HT-29 (cell line): ENCODE measurements at regions not wholly inside any gene's neighbourhood (a gene's known extent, or its start where the extent isn't known, plus 50 kb on each side); places are given as distances from the start of the nearest gene placed in this dataset.

Experiments
- DNase-seq: peaks from one replicate; pipeline ENCODE4 v3.0.0-alpha.2; 2015; ENCODE audit warnings: low spot score

GRCh38 chr7:38070718-38071117 is 107.3 kb upstream of the STARD3NL start:
- DNase-seq: peak; percentile 4

DNA sequence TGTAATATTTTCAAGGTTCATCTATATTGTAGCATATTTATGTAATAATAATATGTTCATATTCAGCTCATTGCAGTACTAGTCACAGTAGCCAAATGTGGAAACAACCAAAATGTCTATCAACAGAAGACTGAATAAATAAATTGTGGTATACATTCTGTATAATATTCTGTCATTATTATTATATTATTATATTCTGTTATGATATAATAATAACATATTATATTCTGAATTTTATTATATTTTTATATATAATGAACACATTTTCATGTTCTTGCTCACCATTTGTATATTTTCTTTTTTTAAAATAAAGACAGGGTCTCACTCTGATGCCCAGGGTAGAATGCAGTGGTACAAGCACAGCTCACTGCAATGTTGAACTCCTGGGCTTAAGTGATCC is 91.2 kb upstream of the STARD3NL start:
- no peak for DNase-seq

DNA sequence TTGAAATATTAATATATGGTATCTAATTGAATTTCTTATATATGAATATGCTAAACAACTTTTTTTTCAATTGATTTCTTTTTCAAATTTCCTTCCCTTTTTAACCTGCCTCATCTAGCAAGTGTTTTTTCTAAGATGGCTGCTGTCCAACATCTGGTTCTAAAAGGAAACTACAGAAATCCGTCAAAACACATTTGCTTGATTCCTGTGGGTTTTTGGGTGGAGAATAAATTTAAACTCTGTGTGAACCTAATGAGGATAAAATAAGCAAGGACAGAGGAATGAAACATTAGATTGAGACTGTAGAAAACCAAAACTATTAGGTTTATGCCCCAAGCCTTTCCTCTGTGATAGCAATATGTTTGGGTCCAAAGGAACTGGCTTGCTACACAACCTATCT is 75.5 kb upstream of the STARD3NL start:
- no peak for DNase-seq

- peak; percentile 52 for DNase-seq
These were observed 72.1 kb upstream of the STARD3NL start for GRCh38 chr7:38105874-38106483.

- peak; percentile 92 for DNase-seq
These were observed 70.6 kb upstream of the STARD3NL start for GRCh38 chr7:38107486-38107893.

DNA sequence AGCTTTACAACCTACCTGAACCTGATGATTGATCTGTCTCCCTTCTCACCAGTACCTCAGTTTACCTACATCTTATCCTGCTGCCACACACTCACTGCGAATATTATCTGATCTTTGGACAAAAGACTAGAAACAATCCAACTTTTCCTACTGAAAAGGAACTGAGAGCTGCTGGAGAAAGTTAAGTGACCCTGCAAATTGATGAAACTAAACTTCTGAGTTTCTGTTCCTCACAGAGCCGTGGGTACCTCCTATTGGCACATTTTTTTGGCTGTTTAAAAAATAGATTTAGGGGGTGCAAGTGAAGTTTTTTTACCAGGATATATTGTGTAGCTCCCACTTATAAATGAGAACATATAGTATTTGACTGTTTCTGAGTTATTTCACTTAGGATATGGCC is 66.0 kb upstream of the STARD3NL start:
- DNase-seq: no peak

DNA sequence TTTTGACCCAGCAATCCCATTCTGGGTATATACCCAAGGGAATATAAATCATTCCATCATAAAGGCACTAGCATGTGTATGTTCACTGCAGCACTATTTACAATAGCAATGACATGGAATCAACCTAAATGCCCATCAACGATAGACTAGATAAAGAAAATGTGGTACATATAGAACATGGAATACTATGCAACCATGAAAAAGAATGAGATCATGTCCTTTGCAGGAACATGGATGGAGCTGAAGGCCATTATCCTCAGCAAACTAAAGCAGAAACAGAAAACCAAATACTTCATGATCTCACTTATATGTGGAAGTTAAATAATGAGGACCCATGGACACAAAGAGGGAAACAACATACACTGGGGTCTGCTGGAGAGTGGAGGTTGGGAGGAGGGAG is 58.0 kb upstream of the STARD3NL start:
- DNase-seq: no peak

DNA sequence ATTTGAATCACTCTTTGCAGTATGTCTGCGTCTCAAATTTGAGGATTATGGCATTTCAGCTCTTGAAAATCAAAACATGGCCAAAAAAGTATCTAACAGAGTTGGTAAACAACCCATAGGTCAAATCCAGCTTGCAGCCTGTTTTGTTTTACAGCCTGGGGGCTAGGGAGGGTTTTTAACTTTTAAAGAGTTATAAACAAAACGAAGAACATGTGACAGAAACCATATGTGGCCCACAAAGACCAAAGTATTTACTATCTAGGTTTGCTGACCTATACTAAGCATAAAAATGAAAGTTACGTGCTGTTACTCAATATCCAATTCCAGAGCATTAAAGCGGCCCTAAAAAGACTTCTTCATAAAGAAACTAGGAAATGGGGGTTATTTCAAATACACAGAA is 55.5 kb upstream of the STARD3NL start:
- no peak for DNase-seq

DNA sequence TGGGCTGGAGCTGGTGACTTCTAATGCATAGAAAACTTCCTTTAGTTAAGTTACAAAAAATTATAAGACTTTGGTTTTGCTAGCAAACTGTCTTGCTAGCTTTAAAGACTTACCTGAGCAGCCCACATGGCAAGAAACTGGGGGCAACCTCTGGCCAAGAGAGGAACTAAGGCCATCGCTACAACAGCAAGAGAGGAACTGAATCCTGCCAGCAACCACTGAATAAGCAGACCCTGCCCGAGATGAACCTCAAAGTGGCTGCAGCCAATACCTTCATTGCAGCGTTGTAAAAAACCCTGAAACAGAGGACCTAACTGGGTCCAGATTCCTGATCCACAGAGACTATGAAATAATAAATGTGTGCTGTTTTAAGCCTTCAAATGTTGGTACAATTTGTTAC is 54.6 kb upstream of the STARD3NL start:
- no peak for DNase-seq

GRCh38 chr7:38127216-38128207 is 50.5 kb upstream of the STARD3NL start:
- no peak for DNase-seq
